ENCODE measurements at regions not wholly inside any gene's neighbourhood (a gene's known extent, or its start where the extent isn't known, plus 50 kb on each side); places are given as distances from the start of the nearest gene placed in this dataset.
A peak's percentile ranks its signal among the peaks of the same experiment; 100 is the strongest.

DNA sequence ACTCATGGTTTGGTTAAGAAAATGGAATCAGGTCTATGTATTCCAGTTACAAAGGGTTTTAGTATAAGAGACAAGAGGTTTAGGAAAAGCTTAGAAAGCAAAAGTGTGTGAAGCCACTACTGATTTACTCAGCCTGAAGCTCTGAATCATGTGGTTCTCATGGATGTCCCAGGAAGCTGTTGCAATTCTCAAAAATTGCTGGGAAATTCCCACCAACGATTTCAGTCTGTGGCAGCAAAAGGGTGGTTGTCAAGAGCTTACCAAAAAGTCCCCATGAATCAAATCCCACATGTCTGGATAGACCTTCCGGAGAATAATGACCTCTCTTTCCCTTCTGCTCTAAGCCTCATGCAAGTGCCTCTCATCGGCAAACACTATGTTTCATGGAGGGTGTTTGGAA, 929.9 kb downstream of the TLE4 start:
- Histone ChIP-seq H4K20me1 (ENCODE audit: control insufficient read depth, insufficient read depth) (no peaks in the 10 kb centered on the region), H3K9me3 (replicated peaks; ENCODE audit: control insufficient read depth, insufficient read depth, low read length) (no peaks in the 10 kb centered on the region), H3K27me3 (replicated peaks in 1 of 2; ENCODE audit: control insufficient read depth in 2 of 2, insufficient read depth in 2 of 2, low read length in 1 of 2) (no peaks in the 10 kb centered on the region), H2AFZ (ENCODE audit: control insufficient read depth, low read depth, low read length) (no peak overlapping the region), H3K4me1 (ENCODE audit: control insufficient read depth, insufficient read depth, low read length) (no peaks in the 10 kb centered on the region), H3K27ac (ENCODE audit: control insufficient read depth, insufficient read depth) (no peak overlapping the region), H3K4me2 (ENCODE audit: control insufficient read depth, insufficient read depth) (no peak overlapping the region), H3K4me3 (no peak overlapping the region), H3K36me3 (ENCODE audit: control insufficient read depth in 2 of 2, insufficient read depth in 2 of 2, low read length in 1 of 2) (no peaks in the 10 kb centered on the region), H3K9ac (ENCODE audit: control insufficient read depth, insufficient read depth, low read length) (no peak overlapping the region), H3K79me2 (ENCODE audit: control insufficient read depth, insufficient read depth, low read length) (no peaks in the 10 kb centered on the region)
- intact Hi-C loops (cut with micrococcal nuclease; ENCODE audit: unreplicated experiment) (loop anchor here (10.0 kb wide), 1 partner anchor 53 kb away; no protein-coding TSS in a partner anchor), in situ Hi-C loops (cut with MboI) (no loop called here)
- ATAC-seq (no peak), FAIRE-seq (no peak), DNase-seq (ENCODE audit: low read depth, low spot score) (no peak)
- ChIA-PET RAD21 (ENCODE audit: unreplicated experiment) (no interaction called here), CTCF (interaction anchor here (2.4 kb wide), 1 partner anchor 10 kb away, joined by 5 read pairs; no protein-coding TSS in a partner anchor), SMC1A (ENCODE audit: uncharacterized antibody, unreplicated experiment) (interaction anchor here (1.2 to 2.1 kb wide), 5 partner anchors 8 to 31 kb away, joined by 3 to 7 read pairs (median 4); no protein-coding TSS in a partner anchor), POLR2A (no interaction called here)
- 0% methylated on average over 3 of the region's 3 CpGs for WGBS (ENCODE audit: insufficient coverage, insufficient replicate concordance, low lambda C conversion rate, missing lambda C conversion rate)
- BruUV-seq (replicated peaks) = no TSS peak
- TF ChIP-seq NR2C2 (IDR thresholded peaks at IDR 0.05; ENCODE audit: borderline replicate concordance, control insufficient read depth, insufficient read length, low read depth) = no peak
- TF ChIP-seq, protein P1, sequence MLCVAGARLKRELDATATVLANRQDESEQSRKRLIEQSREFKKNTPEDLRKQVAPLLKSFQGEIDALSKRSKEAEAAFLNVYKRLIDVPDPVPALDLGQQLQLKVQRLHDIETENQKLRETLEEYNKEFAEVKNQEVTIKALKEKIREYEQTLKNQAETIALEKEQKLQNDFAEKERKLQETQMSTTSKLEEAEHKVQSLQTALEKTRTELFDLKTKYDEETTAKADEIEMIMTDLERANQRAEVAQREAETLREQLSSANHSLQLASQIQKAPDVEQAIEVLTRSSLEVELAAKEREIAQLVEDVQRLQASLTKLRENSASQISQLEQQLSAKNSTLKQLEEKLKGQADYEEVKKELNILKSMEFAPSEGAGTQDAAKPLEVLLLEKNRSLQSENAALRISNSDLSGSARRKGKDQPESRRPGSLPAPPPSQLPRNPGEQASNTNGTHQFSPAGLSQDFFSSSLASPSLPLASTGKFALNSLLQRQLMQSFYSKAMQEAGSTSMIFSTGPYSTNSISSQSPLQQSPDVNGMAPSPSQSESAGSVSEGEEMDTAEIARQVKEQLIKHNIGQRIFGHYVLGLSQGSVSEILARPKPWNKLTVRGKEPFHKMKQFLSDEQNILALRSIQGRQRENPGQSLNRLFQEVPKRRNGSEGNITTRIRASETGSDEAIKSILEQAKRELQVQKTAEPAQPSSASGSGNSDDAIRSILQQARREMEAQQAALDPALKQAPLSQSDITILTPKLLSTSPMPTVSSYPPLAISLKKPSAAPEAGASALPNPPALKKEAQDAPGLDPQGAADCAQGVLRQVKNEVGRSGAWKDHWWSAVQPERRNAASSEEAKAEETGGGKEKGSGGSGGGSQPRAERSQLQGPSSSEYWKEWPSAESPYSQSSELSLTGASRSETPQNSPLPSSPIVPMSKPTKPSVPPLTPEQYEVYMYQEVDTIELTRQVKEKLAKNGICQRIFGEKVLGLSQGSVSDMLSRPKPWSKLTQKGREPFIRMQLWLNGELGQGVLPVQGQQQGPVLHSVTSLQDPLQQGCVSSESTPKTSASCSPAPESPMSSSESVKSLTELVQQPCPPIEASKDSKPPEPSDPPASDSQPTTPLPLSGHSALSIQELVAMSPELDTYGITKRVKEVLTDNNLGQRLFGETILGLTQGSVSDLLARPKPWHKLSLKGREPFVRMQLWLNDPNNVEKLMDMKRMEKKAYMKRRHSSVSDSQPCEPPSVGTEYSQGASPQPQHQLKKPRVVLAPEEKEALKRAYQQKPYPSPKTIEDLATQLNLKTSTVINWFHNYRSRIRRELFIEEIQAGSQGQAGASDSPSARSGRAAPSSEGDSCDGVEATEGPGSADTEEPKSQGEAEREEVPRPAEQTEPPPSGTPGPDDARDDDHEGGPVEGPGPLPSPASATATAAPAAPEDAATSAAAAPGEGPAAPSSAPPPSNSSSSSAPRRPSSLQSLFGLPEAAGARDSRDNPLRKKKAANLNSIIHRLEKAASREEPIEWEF (IDR thresholded peaks at IDR 0.05; ENCODE audit: insufficient replicate concordance, low read depth, low read length) = no peak
- no peak for TF ChIP-seq SUZ12 (IDR thresholded peaks at IDR 0.05; ENCODE audit: unreplicated experiment)
- 0 out of 2 replicates have a peak, but pooled peaks have one; percentile 26 for TF ChIP-seq IKZF1 (conservative IDR thresholded peaks at IDR 0.05)
- TF ChIP-seq ZBED1 (IDR thresholded peaks at IDR 0.05; ENCODE audit: borderline replicate concordance) = no peak
- TF ChIP-seq, protein P2, sequence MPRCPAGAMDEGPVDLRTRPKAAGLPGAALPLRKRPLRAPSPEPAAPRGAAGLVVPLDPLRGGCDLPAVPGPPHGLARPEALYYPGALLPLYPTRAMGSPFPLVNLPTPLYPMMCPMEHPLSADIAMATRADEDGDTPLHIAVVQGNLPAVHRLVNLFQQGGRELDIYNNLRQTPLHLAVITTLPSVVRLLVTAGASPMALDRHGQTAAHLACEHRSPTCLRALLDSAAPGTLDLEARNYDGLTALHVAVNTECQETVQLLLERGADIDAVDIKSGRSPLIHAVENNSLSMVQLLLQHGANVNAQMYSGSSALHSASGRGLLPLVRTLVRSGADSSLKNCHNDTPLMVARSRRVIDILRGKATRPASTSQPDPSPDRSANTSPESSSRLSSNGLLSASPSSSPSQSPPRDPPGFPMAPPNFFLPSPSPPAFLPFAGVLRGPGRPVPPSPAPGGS (IDR thresholded peaks at IDR 0.05; ENCODE audit: borderline replicate concordance, insufficient read depth, low read depth, low read length, poor library complexity, severe bottlenecking) = peak; percentile 53
- no peak for TF ChIP-seq RAD21 (IDR thresholded peaks at IDR 0.05; ENCODE audit: insufficient read depth, low read depth, low read length)
- TF ChIP-seq HCFC1 (IDR thresholded peaks at IDR 0.05; ENCODE audit: low read length) = no peak
- TF ChIP-seq, protein P3, sequence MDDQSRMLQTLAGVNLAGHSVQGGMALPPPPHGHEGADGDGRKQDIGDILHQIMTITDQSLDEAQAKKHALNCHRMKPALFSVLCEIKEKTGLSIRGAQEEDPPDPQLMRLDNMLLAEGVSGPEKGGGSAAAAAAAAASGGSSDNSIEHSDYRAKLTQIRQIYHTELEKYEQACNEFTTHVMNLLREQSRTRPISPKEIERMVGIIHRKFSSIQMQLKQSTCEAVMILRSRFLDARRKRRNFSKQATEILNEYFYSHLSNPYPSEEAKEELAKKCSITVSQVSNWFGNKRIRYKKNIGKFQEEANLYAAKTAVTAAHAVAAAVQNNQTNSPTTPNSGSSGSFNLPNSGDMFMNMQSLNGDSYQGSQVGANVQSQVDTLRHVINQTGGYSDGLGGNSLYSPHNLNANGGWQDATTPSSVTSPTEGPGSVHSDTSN (IDR thresholded peaks at IDR 0.05; ENCODE audit: insufficient replicate concordance, low read depth, low read length) = no peak
- no peak for TF ChIP-seq ZNF217 (IDR thresholded peaks at IDR 0.05)
- no peak for TF ChIP-seq KLF5 (IDR thresholded peaks at IDR 0.05; ENCODE audit: partially characterized antibody)
- TF ChIP-seq BMI1 (IDR thresholded peaks at IDR 0.05; ENCODE audit: borderline replicate concordance) = no peak
- TF ChIP-seq, protein P4, sequence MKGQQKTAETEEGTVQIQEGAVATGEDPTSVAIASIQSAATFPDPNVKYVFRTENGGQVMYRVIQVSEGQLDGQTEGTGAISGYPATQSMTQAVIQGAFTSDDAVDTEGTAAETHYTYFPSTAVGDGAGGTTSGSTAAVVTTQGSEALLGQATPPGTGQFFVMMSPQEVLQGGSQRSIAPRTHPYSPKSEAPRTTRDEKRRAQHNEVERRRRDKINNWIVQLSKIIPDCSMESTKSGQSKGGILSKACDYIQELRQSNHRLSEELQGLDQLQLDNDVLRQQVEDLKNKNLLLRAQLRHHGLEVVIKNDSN (IDR thresholded peaks at IDR 0.05; ENCODE audit: borderline replicate concordance, extremely low read length, insufficient read depth, low read depth, low read length) = no peak

All from GM12878 (cell line).